Activated CD8-positive, alpha-beta memory T cell treated with anti-CD3 and anti-CD28 coated beads, Interleukin-2, amount 10 ng/mL, durations not matched to agents 7 days and 5 days (primary cell): ENCODE measurements at regions not wholly inside any gene's neighbourhood (a gene's known extent, or its start where the extent isn't known, plus 50 kb on each side); places are given as distances from the start of the nearest gene placed in this dataset.

Experiments
- ATAC-seq: fragments of 150-1000 bp; cut with Tn5 transposase; one replicate; pipeline ENCODE4 v1.10.0; 2021; ENCODE audit warnings: moderate library complexity
- CTCF ChIA-PET: fragments of 350-600 bp; sonication (Branson Sonifier 250); formaldehyde crosslinking; loops from one replicate; lab custom pipeline; 2021; ENCODE audit warnings: antibody characterized with exemption; lab: Charles Lee
- DNase-seq: peaks from one replicate; pipeline ENCODE4 v3.0.0-alpha.2; 2020
- H3K27ac Mint-ChIP-seq: one replicate; pipeline ENCODE4 v1.8.0; 2021; ENCODE audit warnings: mild to moderate bottlenecking, mixed read lengths
- H3K27me3 Mint-ChIP-seq: one replicate; pipeline ENCODE4 v1.8.0; 2021; ENCODE audit warnings: mixed read lengths
- H3K36me3 Mint-ChIP-seq: one replicate; pipeline ENCODE4 v1.8.0; 2021; ENCODE audit warnings: mild to moderate bottlenecking, mixed read lengths
- H3K4me1 Mint-ChIP-seq: one replicate; pipeline ENCODE4 v1.8.0; 2021; ENCODE audit warnings: mixed read lengths
- H3K4me3 Mint-ChIP-seq: one replicate; pipeline ENCODE4 v1.8.0; 2021; ENCODE audit warnings: mild to moderate bottlenecking, moderate library complexity, mixed read lengths
- H3K9me3 Mint-ChIP-seq: one replicate; pipeline ENCODE4 v1.8.0; 2022; ENCODE audit warnings: low read depth, mixed read lengths

DNA sequence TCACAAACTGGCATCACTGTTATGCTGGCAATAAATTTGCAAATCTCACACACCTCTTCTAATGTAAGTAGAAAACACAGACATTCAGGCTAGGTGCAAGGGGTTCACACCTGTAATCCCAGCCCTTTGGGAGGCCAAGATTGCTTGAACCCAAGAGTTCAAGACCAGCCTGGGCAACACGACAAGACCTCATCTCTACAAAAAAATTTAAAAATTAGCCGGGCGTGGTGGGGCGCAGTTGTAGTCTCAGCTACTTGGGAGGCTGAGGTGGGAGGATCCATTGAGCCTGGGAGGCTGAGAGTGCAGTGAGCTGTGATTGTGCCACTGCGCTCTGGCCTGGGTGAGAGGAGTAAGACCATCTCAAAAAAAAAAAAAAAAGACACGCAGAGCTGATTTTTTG lies 83.1 kb upstream of the ENPP6 start:
- Mint-ChIP-seq H3K36me3 (peaks cover 23% of the 10 kb centered on the region), H3K4me1 (peaks cover 5% of the 10 kb centered on the region), H3K27ac (no peak overlapping the region), H3K27me3 (no peaks in the 10 kb centered on the region), H3K9me3 (peaks cover 7% of the 10 kb centered on the region), H3K4me3 (no peak overlapping the region)
- ATAC-seq (no peak), DNase-seq (no peak)
- CTCF ChIA-PET, result no interaction called here

DNA sequence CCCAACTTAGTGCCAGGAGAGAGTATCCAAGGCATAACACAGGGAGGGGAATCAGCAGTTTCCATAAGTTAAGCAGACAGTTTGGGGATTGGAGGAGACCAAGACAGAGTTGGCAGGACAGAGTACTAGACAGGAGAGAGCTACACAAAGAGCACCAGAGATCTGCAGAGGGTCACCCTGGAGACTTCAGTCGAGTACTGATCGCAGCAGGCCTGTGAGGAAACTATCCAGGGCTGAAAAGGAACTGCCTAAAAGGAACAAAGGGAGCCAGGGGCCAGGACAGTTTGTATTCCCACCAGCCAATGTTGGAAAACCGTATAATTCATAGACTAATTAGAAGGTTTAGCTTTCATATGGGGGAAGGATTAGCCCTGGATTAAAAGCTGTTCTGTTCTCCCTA lies 80.6 kb upstream of the ENPP6 start:
- peaks cover 13% of the 10 kb centered on the region for H3K36me3 Mint-ChIP-seq
- no peaks in the 10 kb centered on the region for H3K27me3 Mint-ChIP-seq
- ATAC-seq (no peak), DNase-seq (no peak)
- no peak overlapping the region for H3K4me3 Mint-ChIP-seq
- CTCF ChIA-PET, result interaction anchor here (0.9 kb wide), 1 partner anchor 29 kb away, joined by 3 read pairs; no protein-coding TSS in a partner anchor
- no peak overlapping the region for H3K27ac Mint-ChIP-seq
- peaks cover 4% of the 10 kb centered on the region for H3K9me3 Mint-ChIP-seq
- peaks cover 5% of the 10 kb centered on the region for H3K4me1 Mint-ChIP-seq

DNA sequence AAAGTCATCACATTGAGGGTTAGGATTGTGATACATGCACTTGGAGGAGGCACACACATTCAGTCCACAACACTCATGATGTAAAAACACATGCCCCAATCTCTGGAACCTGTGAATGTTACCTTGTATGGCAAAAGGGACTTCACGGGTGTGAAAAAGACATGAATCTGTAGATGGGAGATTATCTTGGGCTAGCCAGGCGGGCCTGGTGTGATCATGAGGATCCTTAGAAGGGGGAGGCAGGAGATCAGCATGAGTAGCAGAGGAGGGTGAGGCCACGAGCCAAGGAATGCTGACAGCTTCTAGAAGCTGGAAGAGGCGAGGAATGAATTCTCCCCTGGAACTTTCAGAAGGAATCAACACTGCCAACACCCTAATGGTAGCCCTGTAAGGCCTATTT lies 77.5 kb upstream of the ENPP6 start:
- Mint-ChIP-seq H3K4me1 (peaks cover 7% of the 10 kb centered on the region), H3K9me3 (no peaks in the 10 kb centered on the region), H3K27ac (no peak overlapping the region), H3K4me3 (no peak overlapping the region), H3K27me3 (no peaks in the 10 kb centered on the region), H3K36me3 (peaks cover 6% of the 10 kb centered on the region)
- CTCF ChIA-PET, result interaction anchor here (0.6 kb wide), 1 partner anchor 54 kb away, joined by 5 read pairs; no protein-coding TSS in a partner anchor
- ATAC-seq, result no peak
- DNase-seq, result no peak

DNA sequence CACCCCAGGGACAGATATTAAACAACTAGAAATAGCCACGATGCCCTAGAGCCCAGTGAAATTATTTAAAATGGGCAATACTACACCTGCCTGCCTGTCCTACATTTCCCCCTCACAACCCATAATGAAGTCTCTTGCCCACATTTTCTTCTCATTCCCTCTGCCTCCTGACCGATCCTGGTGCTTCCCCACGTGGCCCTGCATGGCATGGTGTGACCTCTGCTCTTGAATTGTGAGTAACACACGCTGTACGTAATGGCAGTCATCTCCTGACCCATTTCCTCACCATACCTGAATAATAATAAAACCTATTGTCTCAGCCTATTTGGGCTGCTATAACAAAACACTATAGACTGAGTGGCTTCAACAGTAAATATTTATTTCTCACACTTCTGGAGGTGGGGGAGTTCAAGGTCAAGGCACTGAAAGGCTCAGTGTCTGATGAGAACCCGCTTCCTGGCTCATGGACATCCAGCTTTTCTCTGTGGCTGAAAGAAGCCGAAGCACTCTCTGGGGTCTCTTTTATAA lies 77.0 kb upstream of the ENPP6 start:
- H3K4me3 Mint-ChIP-seq, result no peak overlapping the region
- peaks cover 11% of the 10 kb centered on the region for H3K4me1 Mint-ChIP-seq
- H3K27me3 Mint-ChIP-seq, result no peaks in the 10 kb centered on the region
- ATAC-seq, result no peak
- H3K27ac Mint-ChIP-seq, result no peak overlapping the region
- no peaks in the 10 kb centered on the region for H3K9me3 Mint-ChIP-seq
- CTCF ChIA-PET, result no interaction called here
- DNase-seq, result no peak
- H3K36me3 Mint-ChIP-seq, result peaks cover 6% of the 10 kb centered on the region

DNA sequence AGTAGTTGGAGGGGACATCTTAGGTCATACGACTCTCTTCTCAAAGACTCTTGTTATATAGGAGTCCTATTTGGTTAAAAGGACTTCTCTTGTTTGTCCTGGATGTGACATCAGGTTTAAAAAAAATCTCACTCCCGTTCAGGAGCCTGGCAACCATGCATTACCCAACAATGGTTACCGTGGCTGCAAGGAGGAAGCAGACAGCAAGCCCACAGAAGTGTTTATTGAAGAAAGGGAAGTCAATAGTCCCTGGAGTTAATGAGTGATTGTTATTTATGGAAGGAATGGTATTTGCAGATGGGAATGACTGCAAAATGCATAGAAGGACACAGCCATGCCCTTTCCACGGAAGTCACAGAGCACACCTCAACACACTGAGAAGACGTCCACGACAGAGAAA lies 75.9 kb upstream of the ENPP6 start:
- Mint-ChIP-seq H3K9me3 (no peaks in the 10 kb centered on the region), H3K27me3 (no peaks in the 10 kb centered on the region), H3K36me3 (peaks cover 6% of the 10 kb centered on the region), H3K27ac (no peak overlapping the region), H3K4me1 (peaks cover 22% of the 10 kb centered on the region), H3K4me3 (no peak overlapping the region)
- ATAC-seq (no peak), DNase-seq (no peak)
- CTCF ChIA-PET, result interaction anchor here (0.8 kb wide), 1 partner anchor 29 kb away, joined by 4 read pairs; no protein-coding TSS in a partner anchor

DNA sequence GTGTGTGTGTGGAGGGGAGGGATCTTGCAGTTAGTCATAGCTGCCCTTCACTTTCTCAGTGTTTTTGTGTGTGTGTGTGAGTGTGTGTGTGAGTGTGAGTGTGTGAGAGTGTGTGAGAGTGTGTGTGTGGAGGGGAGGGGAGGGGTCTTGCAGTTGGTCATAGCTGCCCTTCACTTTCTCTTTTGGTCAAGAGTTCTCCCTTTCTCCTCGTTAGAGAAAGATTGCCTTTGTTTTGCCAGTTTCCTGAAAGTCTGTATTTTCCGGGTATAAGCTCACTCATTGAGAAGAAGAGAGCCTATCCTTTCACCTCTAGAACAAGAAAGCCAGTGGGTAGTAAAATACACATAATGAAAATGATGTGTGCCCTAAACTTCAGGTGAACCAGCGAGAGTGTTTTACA lies 75.2 kb upstream of the ENPP6 start:
- H3K4me3 Mint-ChIP-seq, result no peak overlapping the region
- CTCF ChIA-PET, result interaction anchor here (0.8 to 1.6 kb wide), 2 partner anchors 18 to 29 kb away, joined by 4 to 7 read pairs; no protein-coding TSS in a partner anchor
- peaks cover 6% of the 10 kb centered on the region for H3K36me3 Mint-ChIP-seq
- no peak for DNase-seq
- no peak overlapping the region for H3K27ac Mint-ChIP-seq
- peaks cover 28% of the 10 kb centered on the region for H3K4me1 Mint-ChIP-seq
- no peak for ATAC-seq
- H3K9me3 Mint-ChIP-seq, result no peaks in the 10 kb centered on the region
- H3K27me3 Mint-ChIP-seq, result no peaks in the 10 kb centered on the region

DNA sequence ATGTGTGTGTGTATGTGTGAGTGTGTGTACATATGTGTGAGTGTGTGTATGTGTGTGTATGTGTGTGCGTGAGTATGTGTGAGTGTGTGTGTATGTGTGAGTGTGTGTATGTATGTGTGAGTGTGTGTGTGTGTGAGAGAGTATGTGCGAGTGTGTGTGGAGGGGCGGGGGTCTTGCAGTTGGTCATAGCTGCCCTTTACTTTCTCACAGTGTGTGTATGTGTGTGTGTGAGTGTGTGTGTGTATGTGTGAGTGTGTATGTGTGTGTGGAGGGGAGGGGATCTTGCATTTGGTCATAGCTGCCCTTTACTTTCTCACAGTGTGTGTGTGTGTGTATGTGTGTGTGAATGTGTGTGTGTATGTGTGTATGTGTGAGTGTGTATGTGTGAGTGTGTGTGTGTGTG lies 74.8 kb upstream of the ENPP6 start:
- ATAC-seq (no peak), DNase-seq (no peak)
- CTCF ChIA-PET, result interaction anchor here (0.8 to 1.7 kb wide), 3 partner anchors 19 to 28 kb away, joined by 4 to 7 read pairs (median 5); no protein-coding TSS in a partner anchor
- H3K4me3 Mint-ChIP-seq, result no peak overlapping the region
- peaks cover 33% of the 10 kb centered on the region for H3K4me1 Mint-ChIP-seq
- no peaks in the 10 kb centered on the region for H3K27me3 Mint-ChIP-seq
- peaks cover 6% of the 10 kb centered on the region for H3K36me3 Mint-ChIP-seq
- no peaks in the 10 kb centered on the region for H3K9me3 Mint-ChIP-seq
- no peak overlapping the region for H3K27ac Mint-ChIP-seq

DNA sequence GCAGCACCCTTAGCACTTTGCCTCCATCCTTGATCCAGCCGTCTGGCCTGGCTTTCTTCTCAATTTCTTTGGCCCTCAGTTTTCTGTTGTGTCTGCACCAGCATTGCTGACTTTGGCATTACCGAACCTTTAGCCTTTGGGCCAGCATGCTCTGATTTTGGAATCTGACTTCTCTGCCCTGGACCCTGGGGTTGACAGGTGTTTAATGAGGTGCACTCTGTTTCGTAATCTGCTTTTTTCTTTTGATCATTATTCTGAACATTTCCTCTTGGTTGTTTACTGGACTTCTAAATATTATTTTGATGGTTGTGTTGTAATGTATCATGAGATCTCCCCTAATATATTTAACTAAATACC lies 71.5 kb upstream of the ENPP6 start:
- Mint-ChIP-seq H3K4me3 (no peak overlapping the region), H3K4me1 (peaks cover 44% of the 10 kb centered on the region), H3K36me3 (no peaks in the 10 kb centered on the region), H3K9me3 (no peaks in the 10 kb centered on the region), H3K27ac (peak overlapping the region; percentile 85), H3K27me3 (no peaks in the 10 kb centered on the region)
- ATAC-seq (no peak), DNase-seq (no peak)
- CTCF ChIA-PET, result interaction anchor here (0.6 to 4.1 kb wide), 8 partner anchors 8 to 254 kb away, joined by 3 to 26 read pairs (median 4); no protein-coding TSS in a partner anchor

DNA sequence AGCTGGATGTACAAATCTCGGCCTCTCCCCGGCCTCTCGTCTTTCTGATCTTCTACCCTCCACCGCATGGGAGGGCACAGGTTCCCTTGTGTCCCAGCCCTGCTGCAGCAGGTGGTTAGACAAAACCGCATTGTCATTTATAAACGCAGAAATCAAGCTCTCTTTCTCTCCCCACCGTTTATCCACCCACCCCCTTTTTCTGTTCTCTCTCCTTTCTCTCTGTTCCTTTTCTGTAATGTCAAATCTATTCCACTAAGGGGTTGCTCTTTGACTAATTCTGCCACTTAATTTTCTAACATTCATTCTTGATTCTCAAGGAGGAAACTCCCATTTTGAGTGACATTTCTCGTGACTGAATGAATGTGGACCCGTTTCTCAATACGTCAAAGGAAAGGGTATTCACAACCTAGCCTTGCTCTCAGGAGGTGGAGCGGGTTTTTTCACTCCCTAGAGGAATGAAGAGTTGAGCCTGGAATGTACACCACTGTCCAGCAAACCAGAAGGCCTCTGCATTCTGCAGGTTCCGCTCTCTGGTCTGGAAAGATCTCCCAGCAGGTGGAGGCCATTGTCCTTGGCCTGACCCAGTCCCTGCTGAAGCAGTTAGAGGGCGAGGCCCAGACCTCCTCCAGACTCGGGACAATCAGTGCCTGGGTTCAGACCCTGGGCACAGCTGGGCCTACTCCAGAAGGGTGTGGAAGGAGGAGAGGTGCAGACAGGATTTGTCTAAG lies 70.9 kb upstream of the ENPP6 start:
- Mint-ChIP-seq H3K9me3 (no peaks in the 10 kb centered on the region), H3K4me1 (peaks cover 48% of the 10 kb centered on the region), H3K27me3 (no peaks in the 10 kb centered on the region), H3K36me3 (no peaks in the 10 kb centered on the region), H3K27ac (peak overlapping the region; percentile 85), H3K4me3 (peak overlapping the region; percentile 46)
- CTCF ChIA-PET, result interaction anchor here (0.6 to 4.1 kb wide), 12 partner anchors 8 to 254 kb away, joined by 3 to 26 read pairs (median 4); no protein-coding TSS in a partner anchor
- DNase-seq (peak; percentile 63), ATAC-seq (peak; percentile 69)

DNA sequence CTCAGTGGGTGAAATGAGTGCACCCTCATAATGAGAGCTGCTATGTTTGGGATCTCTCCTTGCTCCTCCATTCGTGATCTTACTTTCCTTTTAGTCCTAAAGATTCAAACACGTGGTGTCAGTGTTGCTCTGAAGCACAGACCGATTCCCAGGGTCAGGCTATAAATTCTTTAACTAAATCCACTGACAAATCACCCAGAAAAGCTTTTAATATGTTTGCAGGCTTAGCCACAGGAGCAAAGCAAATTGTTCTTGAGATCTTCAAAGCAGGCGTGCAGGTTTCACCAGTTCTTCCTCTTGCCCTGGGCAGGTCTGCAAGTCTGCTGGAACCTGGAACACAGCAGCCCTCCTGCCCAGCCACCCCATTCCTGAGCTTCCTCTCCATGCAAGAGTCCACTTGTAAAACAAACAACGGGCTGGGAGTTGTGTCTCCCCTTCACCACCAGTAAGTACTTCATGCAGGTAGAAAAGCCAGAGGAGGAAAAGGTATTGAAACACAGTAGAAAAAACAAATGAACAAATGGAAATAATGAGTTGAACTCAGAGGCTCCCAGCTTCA lies 70.1 kb upstream of the ENPP6 start:
- Mint-ChIP-seq H3K27ac (peak overlapping the region; percentile 85), H3K4me3 (peak overlapping the region; percentile 3)

DNA sequence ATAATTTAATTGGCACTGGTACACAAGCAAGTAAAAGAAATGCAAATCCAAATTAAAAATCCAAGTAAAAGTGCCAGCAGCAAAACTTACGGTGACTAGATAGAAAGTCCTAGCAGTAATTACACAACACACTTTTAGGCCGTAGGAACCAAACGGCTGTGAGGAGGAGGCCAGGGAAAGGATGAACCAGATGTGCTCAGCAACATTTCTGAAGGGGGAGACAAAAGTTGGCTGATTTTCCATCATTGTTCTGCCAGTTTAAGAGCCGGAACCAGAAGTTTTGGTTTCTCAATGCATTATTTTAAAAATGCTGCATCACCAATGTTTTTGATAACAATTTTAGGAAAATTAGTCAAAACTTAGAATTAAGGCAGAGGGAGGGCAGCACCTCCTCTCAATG lies 68.7 kb upstream of the ENPP6 start:
- no peaks in the 10 kb centered on the region for H3K9me3 Mint-ChIP-seq
- no peaks in the 10 kb centered on the region for H3K27me3 Mint-ChIP-seq
- no peaks in the 10 kb centered on the region for H3K36me3 Mint-ChIP-seq
- no peak overlapping the region for H3K27ac Mint-ChIP-seq
- CTCF ChIA-PET, result interaction anchor here (4.1 kb wide), 1 partner anchor 21 kb away, joined by 26 read pairs; no protein-coding TSS in a partner anchor
- H3K4me1 Mint-ChIP-seq, result peaks cover 71% of the 10 kb centered on the region
- H3K4me3 Mint-ChIP-seq, result no peak overlapping the region
- DNase-seq (no peak), ATAC-seq (no peak)

More for the DNA sequence above, 70.1 kb upstream of the ENPP6 start:
- CTCF ChIA-PET, result interaction anchor here (0.7 to 4.1 kb wide), 13 partner anchors 8 to 238 kb away, joined by 3 to 26 read pairs (median 4); no protein-coding TSS in a partner anchor
- ATAC-seq, result peak; percentile 9
- no peaks in the 10 kb centered on the region for H3K9me3 Mint-ChIP-seq
- no peaks in the 10 kb centered on the region for H3K27me3 Mint-ChIP-seq
- DNase-seq, result no peak
- H3K36me3 Mint-ChIP-seq, result no peaks in the 10 kb centered on the region
- H3K4me1 Mint-ChIP-seq, result peaks cover 57% of the 10 kb centered on the region

DNA sequence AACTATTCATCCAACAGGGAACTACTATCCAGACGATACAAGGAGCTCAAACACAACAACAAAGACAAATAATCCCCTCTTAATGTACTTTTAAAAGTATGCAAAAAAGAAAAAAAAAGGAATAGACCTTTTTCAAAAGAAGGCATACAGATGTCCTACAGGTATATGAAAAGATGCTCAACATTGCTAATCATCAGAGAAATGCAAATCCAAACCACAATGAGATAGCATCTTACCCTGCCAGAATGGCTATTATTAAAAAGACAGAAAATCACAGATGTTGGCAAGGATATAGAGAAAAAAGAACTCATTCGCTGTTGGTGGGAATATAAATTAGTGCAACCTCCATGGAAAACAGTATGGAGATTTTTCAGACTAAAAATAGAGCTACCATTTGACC lies 67.1 kb upstream of the ENPP6 start:
- CTCF ChIA-PET, result interaction anchor here (1.0 to 7.4 kb wide), 3 partner anchors 16 to 133 kb away, joined by 3 to 153 read pairs (median 5); no protein-coding TSS in a partner anchor
- peaks cover 81% of the 10 kb centered on the region for H3K4me1 Mint-ChIP-seq
- H3K4me3 Mint-ChIP-seq, result no peak overlapping the region
- H3K27me3 Mint-ChIP-seq, result no peaks in the 10 kb centered on the region
- no peak for ATAC-seq
- H3K27ac Mint-ChIP-seq, result peak overlapping the region; percentile 48
- no peaks in the 10 kb centered on the region for H3K9me3 Mint-ChIP-seq
- no peaks in the 10 kb centered on the region for H3K36me3 Mint-ChIP-seq
- DNase-seq, result no peak

DNA sequence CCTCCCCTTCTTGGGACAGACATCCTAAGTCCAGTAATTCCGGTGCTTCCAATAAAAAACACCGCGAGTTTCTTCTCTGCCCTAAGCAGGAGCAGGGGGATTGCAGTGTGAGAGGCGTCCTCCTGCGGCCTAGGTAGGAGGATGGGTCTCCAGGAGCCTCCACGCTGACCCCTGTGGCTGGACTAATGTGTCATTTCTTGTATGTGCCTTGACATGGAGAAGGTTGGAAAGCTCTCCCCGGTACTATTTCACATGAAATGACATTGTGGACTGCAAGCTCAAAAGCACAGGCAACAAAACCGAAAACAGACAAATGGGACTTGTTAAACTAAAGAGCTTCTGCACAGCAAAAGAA lies 66.6 kb upstream of the ENPP6 start:
- Mint-ChIP-seq H3K4me1 (peaks cover 81% of the 10 kb centered on the region), H3K36me3 (no peaks in the 10 kb centered on the region), H3K27ac (peak overlapping the region; percentile 48), H3K27me3 (no peaks in the 10 kb centered on the region), H3K4me3 (no peak overlapping the region), H3K9me3 (no peaks in the 10 kb centered on the region)
- CTCF ChIA-PET, result interaction anchor here (1.0 to 7.4 kb wide), 5 partner anchors 16 to 133 kb away, joined by 3 to 153 read pairs (median 5); no protein-coding TSS in a partner anchor
- ATAC-seq (no peak), DNase-seq (no peak)
